B cell (primary cell): ENCODE measurements at regions not wholly inside any gene's neighbourhood (a gene's known extent, or its start where the extent isn't known, plus 50 kb on each side); places are given as distances from the start of the nearest gene placed in this dataset.

Experiments used
- EZH2 ChIP-seq: IDR thresholded peaks from 2 replicates; pipeline ENCODE4 v1.6.1; 2012; ENCODE audit warnings: borderline replicate concordance, low read depth, mild to moderate bottlenecking, moderate library complexity, low read length; ENCODE audit not compliant: insufficient read depth, poor library complexity, severe bottlenecking
- TF ChIP-seq, protein P1 (sequence below): fragments of 200-600 bp; IDR thresholded peaks from one replicate; pipeline ENCODE4 v1.8.0; 2022; ENCODE audit warnings: antibody characterized with exemption, mild to moderate bottlenecking

DNA sequence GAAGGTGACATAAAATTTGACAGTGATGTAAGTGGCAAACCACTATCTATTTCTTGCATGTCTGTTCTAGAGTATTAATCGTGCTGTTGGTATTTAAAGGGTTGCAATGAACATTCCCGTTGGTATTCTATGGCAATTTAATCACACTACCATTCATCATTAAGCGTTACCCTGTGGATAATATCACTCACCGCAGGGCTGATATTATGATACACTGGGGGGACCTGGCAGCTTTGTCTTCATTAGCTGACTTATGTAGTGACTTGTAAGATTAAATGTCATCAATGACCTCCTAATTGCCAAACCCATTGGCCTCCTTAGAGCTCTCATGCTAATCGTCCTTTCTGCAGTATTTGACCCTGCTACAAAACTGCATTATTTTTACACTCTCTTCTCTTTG lies 624.5 kb upstream of the VSTM2A start:
- TF ChIP-seq, protein P1, sequence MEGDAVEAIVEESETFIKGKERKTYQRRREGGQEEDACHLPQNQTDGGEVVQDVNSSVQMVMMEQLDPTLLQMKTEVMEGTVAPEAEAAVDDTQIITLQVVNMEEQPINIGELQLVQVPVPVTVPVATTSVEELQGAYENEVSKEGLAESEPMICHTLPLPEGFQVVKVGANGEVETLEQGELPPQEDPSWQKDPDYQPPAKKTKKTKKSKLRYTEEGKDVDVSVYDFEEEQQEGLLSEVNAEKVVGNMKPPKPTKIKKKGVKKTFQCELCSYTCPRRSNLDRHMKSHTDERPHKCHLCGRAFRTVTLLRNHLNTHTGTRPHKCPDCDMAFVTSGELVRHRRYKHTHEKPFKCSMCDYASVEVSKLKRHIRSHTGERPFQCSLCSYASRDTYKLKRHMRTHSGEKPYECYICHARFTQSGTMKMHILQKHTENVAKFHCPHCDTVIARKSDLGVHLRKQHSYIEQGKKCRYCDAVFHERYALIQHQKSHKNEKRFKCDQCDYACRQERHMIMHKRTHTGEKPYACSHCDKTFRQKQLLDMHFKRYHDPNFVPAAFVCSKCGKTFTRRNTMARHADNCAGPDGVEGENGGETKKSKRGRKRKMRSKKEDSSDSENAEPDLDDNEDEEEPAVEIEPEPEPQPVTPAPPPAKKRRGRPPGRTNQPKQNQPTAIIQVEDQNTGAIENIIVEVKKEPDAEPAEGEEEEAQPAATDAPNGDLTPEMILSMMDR, result no peak
- no peak for TF ChIP-seq EZH2
